CD4-positive, alpha-beta T cell (primary cell): ENCODE measurements at regions not wholly inside any gene's neighbourhood (a gene's known extent, or its start where the extent isn't known, plus 50 kb on each side); places are given as distances from the start of the nearest gene placed in this dataset.
A peak's percentile ranks its signal among the peaks of the same experiment; 100 is the strongest.

Experiments
- ATAC-seq: fragments of 200-7000 bp; cut with Tn5 transposase; one replicate; pipeline ENCODE4 v1.10.0; 2022; ENCODE audit warnings: mild to moderate bottlenecking; ENCODE audit not compliant: poor library complexity
- CTCF ChIA-PET: fragments of 350-600 bp; sonication (Branson Sonifier 250); formaldehyde crosslinking; loops from one replicate; lab custom pipeline; 2021; ENCODE audit warnings: antibody characterized with exemption, inconsistent platforms; lab: Charles Lee
- POLR2A ChIA-PET: fragments of 350-600 bp; sonication (Branson Sonifier 250); formaldehyde crosslinking; loops from one replicate; lab custom pipeline; 2021; ENCODE audit warnings: antibody characterized with exemption, inconsistent platforms; lab: Charles Lee
- DNase-seq, 14 experiments: peaks; one replicate each; pipeline ENCODE4 v3.0.0-alpha.2; 2013 to 2020; ENCODE audit warnings: mixed read lengths in 2 of 14
- H3K27ac ChIP-seq, 2 donors: one replicate each; pipeline versions ENCODE4 v1.5.1 to v1.7.0; 2013; ENCODE audit warnings: low read length in 2 of 2, low read depth in 1 of 2, mild to moderate bottlenecking in 1 of 2
- H3K27me3 ChIP-seq, 2 experiments: 1 replicate in 1 of 2; 2 replicates in 1 of 2; pipeline versions ENCODE4 v1.6.1 to v1.7.0; 2013; ENCODE audit warnings: low read length in 2 of 2, control low read depth in 1 of 2, mild to moderate bottlenecking in 1 of 2, moderate library complexity in 1 of 2; ENCODE audit not compliant: insufficient read depth in 2 of 2, control insufficient read depth in 1 of 2
- H3K36me3 ChIP-seq: one replicate; pipeline ENCODE4 v1.6.1; 2013; ENCODE audit warnings: low read length, control low read depth; ENCODE audit not compliant: insufficient read depth
- H3K4me1 ChIP-seq: one replicate; pipeline ENCODE4 v1.6.1; 2013; ENCODE audit warnings: low read length, control low read depth; ENCODE audit not compliant: insufficient read depth
- H3K4me3 ChIP-seq: one replicate; pipeline ENCODE4 v1.5.1; 2013; ENCODE audit warnings: mild to moderate bottlenecking, low read length, moderate library complexity
- H3K9me3 ChIP-seq, 2 experiments: 1 replicate in 1 of 2; 2 replicates in 1 of 2; pipeline versions ENCODE4 v1.6.1 to v1.7.0; 2013; ENCODE audit warnings: low read length in 2 of 2, mild to moderate bottlenecking in 2 of 2, control low read depth in 1 of 2, moderate library complexity in 1 of 2; ENCODE audit not compliant: control insufficient read depth in 1 of 2, insufficient read depth in 1 of 2
- H3K27ac Mint-ChIP-seq: one replicate; pipeline ENCODE4 v1.8.0; 2020; ENCODE audit warnings: mixed read lengths
- H3K27me3 Mint-ChIP-seq: one replicate; pipeline ENCODE4 v1.8.0; 2021; ENCODE audit warnings: mixed read lengths
- H3K36me3 Mint-ChIP-seq: one replicate; pipeline ENCODE4 v1.8.0; 2021; ENCODE audit warnings: low read depth, mixed read lengths
- H3K4me1 Mint-ChIP-seq: one replicate; pipeline ENCODE4 v1.8.0; 2021; ENCODE audit warnings: low read depth, mixed read lengths
- H3K4me3 Mint-ChIP-seq: one replicate; pipeline ENCODE4 v1.8.0; 2020; ENCODE audit warnings: mild to moderate bottlenecking, mixed read lengths
- H3K9me3 Mint-ChIP-seq: one replicate; pipeline ENCODE4 v1.8.0; 2020; ENCODE audit warnings: mixed read lengths
- CTCF ChIP-seq: fragments of 200-600 bp; IDR thresholded peaks from one replicate; pipeline ENCODE4 v1.8.0; 2022; ENCODE audit warnings: antibody characterized with exemption, mild to moderate bottlenecking
- intact Hi-C, 2 experiments: fragments of 100-400 bp; cut with DNase I in 1 of 2; cut with micrococcal nuclease in 1 of 2; formaldehyde crosslinking; loops; one replicate each; pipeline versions ENCODE4 v1.15.1 to v1.9.0; 2023 to 2025; cut with DNase I, micrococcal nuclease

- Histone ChIP-seq H3K9me3 (no peaks in the 10 kb centered on the region), H3K27me3 (no peaks in the 10 kb centered on the region), H3K27ac (no peak overlapping the region), H3K36me3 (no peaks in the 10 kb centered on the region), H3K4me1 (peaks cover 33% of the 10 kb centered on the region), H3K4me3 (no peak overlapping the region)
- intact Hi-C loops, result loop anchor here in 1 of 2 experiments (10.0 kb wide), 1 partner anchor 173 kb away; no protein-coding TSS in a partner anchor
- TF ChIP-seq CTCF, result no peak
- peaks cover 69% of the 10 kb centered on the region for H3K4me1 Mint-ChIP-seq
- H3K9me3 Mint-ChIP-seq, result no peaks in the 10 kb centered on the region
- ChIA-PET POLR2A (interaction anchor here (7.3 kb wide), 1 partner anchor 79 kb away, joined by 59 read pairs; a partner anchor contains a TSS), CTCF (no interaction called here)
- H3K27me3 Mint-ChIP-seq, result no peaks in the 10 kb centered on the region
- H3K4me3 Mint-ChIP-seq, result no peak overlapping the region
- DNase-seq, result no peak
- H3K36me3 Mint-ChIP-seq, result no peaks in the 10 kb centered on the region
- H3K27ac Mint-ChIP-seq, result no peak overlapping the region
- no peak for ATAC-seq
These were observed 287.6 kb upstream of the PWP1 start for GRCh38 chr12:107397890-107398500.

GRCh38 chr12:107399046-107399445, 286.6 kb upstream of the PWP1 start:
- H3K27ac Mint-ChIP-seq, result no peak overlapping the region
- H3K27me3 Mint-ChIP-seq, result no peaks in the 10 kb centered on the region
- H3K27me3 ChIP-seq, result no peaks in the 10 kb centered on the region
- no peaks in the 10 kb centered on the region for H3K36me3 ChIP-seq
- TF ChIP-seq CTCF, result no peak
- no peak overlapping the region for H3K4me3 Mint-ChIP-seq
- ChIA-PET POLR2A (interaction anchor here (1.0 to 7.3 kb wide), 2 partner anchors 27 to 80 kb away, joined by 3 to 59 read pairs; a partner anchor contains a TSS), CTCF (interaction anchor here (1.6 kb wide), 1 partner anchor 268 kb away, joined by 3 read pairs; no protein-coding TSS in a partner anchor)
- no peak overlapping the region for H3K27ac ChIP-seq
- H3K4me1 Mint-ChIP-seq, result peaks cover 60% of the 10 kb centered on the region
- no peaks in the 10 kb centered on the region for H3K9me3 Mint-ChIP-seq
- ATAC-seq, result no peak
- H3K9me3 ChIP-seq, result no peaks in the 10 kb centered on the region
- no peaks in the 10 kb centered on the region for H3K36me3 Mint-ChIP-seq
- H3K4me3 ChIP-seq, result no peak overlapping the region
- peaks cover 28% of the 10 kb centered on the region for H3K4me1 ChIP-seq
- DNase-seq, result no peak
- intact Hi-C loops, result loop anchor here in 1 of 2 experiments (10.0 kb wide), 1 partner anchor 174 kb away; no protein-coding TSS in a partner anchor

GRCh38 chr12:107400686-107401447, 284.7 kb upstream of the PWP1 start:
- no peak for TF ChIP-seq CTCF
- no peak overlapping the region for H3K4me3 ChIP-seq
- H3K27me3 ChIP-seq, result no peaks in the 10 kb centered on the region
- H3K36me3 Mint-ChIP-seq, result no peaks in the 10 kb centered on the region
- H3K36me3 ChIP-seq, result peaks cover 3% of the 10 kb centered on the region
- ChIA-PET POLR2A (interaction anchor here (0.6 to 7.3 kb wide), 5 partner anchors 11 to 82 kb away, joined by 3 to 59 read pairs (median 3); a partner anchor contains a TSS), CTCF (interaction anchor here (1.6 kb wide), 1 partner anchor 270 kb away, joined by 3 read pairs; no protein-coding TSS in a partner anchor)
- H3K9me3 ChIP-seq, result no peaks in the 10 kb centered on the region
- H3K27me3 Mint-ChIP-seq, result no peaks in the 10 kb centered on the region
- no peak overlapping the region for H3K27ac Mint-ChIP-seq
- no peaks in the 10 kb centered on the region for H3K9me3 Mint-ChIP-seq
- intact Hi-C loops, result loop anchor here in 1 of 2 experiments (5.0 to 10.0 kb wide), 2 partner anchors 176 to 206 kb away; no protein-coding TSS in a partner anchor
- H3K27ac ChIP-seq, result no peak overlapping the region
- H3K4me1 ChIP-seq, result peaks cover 23% of the 10 kb centered on the region
- peak in 3 of 14 experiments; percentile 16 to 44 (median 18) for DNase-seq
- no peak for ATAC-seq
- H3K4me3 Mint-ChIP-seq, result no peak overlapping the region
- H3K4me1 Mint-ChIP-seq, result peaks cover 51% of the 10 kb centered on the region
